HepG2 (cell line): ENCODE measurements at regions not wholly inside any gene's neighbourhood (a gene's known extent, or its start where the extent isn't known, plus 50 kb on each side); places are given as distances from the start of the nearest gene placed in this dataset.

ENCODE experiments used
- ATAC-seq: fragments of 200-7000 bp; cut with Tn5 transposase; 3 replicates; pipeline ENCODE4 v1.9.1; 2020; ENCODE audit warnings: mild to moderate bottlenecking, moderate library complexity
- BruUV-seq: library from RNA; stranded (reverse); fragments of 400-500 nt; replicated peaks from 2 replicates; lab custom pipeline; 2021; lab: Mats Ljungman, UMichigan
- CTCF ChIA-PET: fragments of 300-600 bp; formaldehyde crosslinking; extraction: SDS; loops from one replicate; lab custom pipeline; 2021; ENCODE audit warnings: low total read pairs, inconsistent platforms, low intra/inter-chr PET ratio; lab: Yijun Ruan, JAX
- POLR2A ChIA-PET: fragments of 350-600 bp; sonication (Branson Sonifier 250); formaldehyde crosslinking; loops from one replicate; lab custom pipeline; 2020; ENCODE audit warnings: antibody characterized with exemption, inconsistent platforms; lab: Yijun Ruan, JAX
- DNase-seq: peaks from one replicate; pipeline ENCODE4 v3.0.0-alpha.2; 2015; ENCODE audit warnings: low spot score
- FAIRE-seq: peaks from 3 replicates; lab custom pipeline; 2011; peaks lifted over from hg19 to GRCh38; lab: Jason Lieb, UNC
- H2AFZ ChIP-seq: one replicate; pipeline ENCODE4 v1.6.1; 2011; ENCODE audit warnings: low read length, inconsistent platforms
- H3K27ac ChIP-seq: fragments of 300-600 bp; 3 replicates; pipeline ENCODE4 v1.8.0; 2011; ENCODE audit warnings: mixed run types, mild to moderate bottlenecking, mixed read lengths, low read length, inconsistent platforms; ENCODE audit not compliant: insufficient read depth; ENCODE audit errors: extremely low read length
- H3K27me3 ChIP-seq, 2 experiments: fragments of 200-600 bp in 1 of 2; 2 replicates in 1 of 2; 3 replicates in 1 of 2; pipeline versions ENCODE4 v1.6.0 to v1.8.0; 2011; ENCODE audit warnings: low read length in 2 of 2, mild to moderate bottlenecking in 2 of 2, moderate library complexity in 2 of 2, inconsistent platforms in 1 of 2; ENCODE audit not compliant: insufficient read depth in 2 of 2, control insufficient read depth in 1 of 2
- H3K36me3 ChIP-seq, 2 experiments: fragments of 200-600 bp in 1 of 2; replicated peaks in 1 of 2; 2 replicates in 1 of 2; 3 replicates in 1 of 2; pipeline versions ENCODE4 v1.5.1 to v1.8.0; 2011; ENCODE audit warnings: low read length in 2 of 2, inconsistent platforms in 1 of 2; ENCODE audit not compliant: insufficient read depth in 2 of 2, control insufficient read depth in 1 of 2
- H3K4me1 ChIP-seq: 2 replicates; pipeline ENCODE4 v1.5.1; 2012; ENCODE audit warnings: low read length, inconsistent platforms; ENCODE audit not compliant: insufficient read depth
- H3K4me2 ChIP-seq: 2 replicates; pipeline ENCODE4 v1.6.0; 2011; ENCODE audit warnings: low read depth, low read length, inconsistent platforms
- H3K4me3 ChIP-seq, 3 experiments: fragments of 200-600 bp in 1 of 3; sonication (generic), shearing (Covaris generic) in 1 of 3; replicated peaks in 1 of 3; 2 replicates each; pipeline ENCODE4 v1.5.1; 2011 to 2016; ENCODE audit warnings: low read length in 3 of 3, inconsistent platforms in 2 of 3, low read depth in 2 of 3, mild to moderate bottlenecking in 2 of 3, control low read depth in 1 of 3, mixed read lengths in 1 of 3; ENCODE audit not compliant: insufficient read depth in 1 of 3
- H3K79me2 ChIP-seq: one replicate; pipeline ENCODE4 v1.6.1; 2011; ENCODE audit warnings: low read length, inconsistent platforms; ENCODE audit not compliant: insufficient read depth
- H3K9ac ChIP-seq: 2 replicates; pipeline ENCODE4 v1.6.0; 2011; ENCODE audit warnings: mild to moderate bottlenecking, low read depth, low read length, inconsistent platforms; ENCODE audit not compliant: insufficient read depth
- H3K9me3 ChIP-seq: 2 replicates; pipeline ENCODE4 v1.5.1; 2012; ENCODE audit warnings: mild to moderate bottlenecking, low read length
- H4K20me1 ChIP-seq: 2 replicates; pipeline ENCODE4 v1.6.0; 2011; ENCODE audit warnings: inconsistent platforms, mild to moderate bottlenecking, low read length, moderate library complexity; ENCODE audit not compliant: insufficient read depth
- ARNT ChIP-seq: fragments of 450-650 bp; IDR thresholded peaks from 2 replicates; pipeline ENCODE4 v1.6.1; 2017
- KLF11 ChIP-seq: IDR thresholded peaks from 2 replicates; pipeline ENCODE4 v1.6.1; 2016; ENCODE audit warnings: missing compliant biosample characterization
- RFXAP ChIP-seq: sonication (generic); formaldehyde crosslinking; IDR thresholded peaks from 2 replicates; pipeline ENCODE4 v1.4.0; 2020; ENCODE audit warnings: missing genetic modification reagents, borderline replicate concordance
- ZBTB1 ChIP-seq: sonication (generic); formaldehyde crosslinking; IDR thresholded peaks from 2 replicates; pipeline ENCODE4 v1.4.0; 2020; ENCODE audit warnings: missing genetic modification reagents, borderline replicate concordance
- ZBTB20 ChIP-seq: sonication (generic); formaldehyde crosslinking; IDR thresholded peaks from 2 replicates; pipeline ENCODE4 v1.8.1; 2023; ENCODE audit warnings: missing genetic modification reagents, low read depth, mild to moderate bottlenecking, borderline replicate concordance
- ZMYM3 ChIP-seq: sonication (generic); formaldehyde crosslinking; IDR thresholded peaks from 2 replicates; pipeline ENCODE4 v1.5.1; 2020; ENCODE audit warnings: mild to moderate bottlenecking, missing genetic modification reagents
- ZNF543 ChIP-seq: sonication (generic); formaldehyde crosslinking; IDR thresholded peaks from 2 replicates; pipeline ENCODE4 v1.4.0; 2020; ENCODE audit warnings: mild to moderate bottlenecking, missing genetic modification reagents
- ZNF749 ChIP-seq: sonication (generic); formaldehyde crosslinking; IDR thresholded peaks from 2 replicates; pipeline ENCODE4 v1.8.0; 2022; ENCODE audit warnings: mild to moderate bottlenecking, missing genetic modification reagents, moderate library complexity, borderline replicate concordance
- WGBS: methylation state at CpG from one replicate; pipeline ENCODE4 v1.1.6; 2017; ENCODE audit warnings: low lambda C conversion rate; 5-methylcytosine and 5-hydroxymethylcytosine counted together
- in situ Hi-C: cut with HindIII; loops from 2 replicates; pipeline ENCODE4 v1.10.0; 2017; ENCODE audit warnings: low pct_unique_long_range_greater_than_20kb; ENCODE audit not compliant: extremely low pct_ligation_motif_present
- intact Hi-C: fragments of 100-400 bp; cut with micrococcal nuclease; formaldehyde crosslinking; loops from one replicate; pipeline ENCODE4 v1.10.0; 2022; ENCODE audit not compliant: unreplicated experiment
- TF ChIP-seq, protein P1 (sequence below): sonication (generic); formaldehyde crosslinking; IDR thresholded peaks from 2 replicates; pipeline ENCODE4 v1.9.0; 2021; ENCODE audit warnings: mild to moderate bottlenecking, missing genetic modification reagents

DNA sequence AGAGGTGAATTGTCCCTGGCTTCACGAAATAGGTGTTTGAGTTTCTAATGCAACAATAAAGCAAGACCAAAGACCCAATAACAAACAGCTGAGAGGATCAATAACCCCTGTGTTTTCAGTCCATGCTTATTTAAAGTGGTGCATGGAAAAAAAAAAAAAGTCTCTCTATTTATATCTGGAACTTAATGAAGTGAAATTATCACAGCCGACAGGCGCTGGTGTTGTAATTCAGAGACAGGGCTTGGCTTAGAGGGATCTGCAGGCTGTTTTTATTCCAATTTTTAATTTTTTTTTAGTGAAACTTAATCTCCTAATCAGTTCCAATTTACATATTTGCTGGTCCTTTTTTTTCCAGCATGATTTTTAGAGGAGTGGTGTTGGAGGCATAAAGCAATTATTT, 858.2 kb upstream of the SOX9 start:
- Histone ChIP-seq H3K27ac (no peak overlapping the region), H4K20me1 (no peaks in the 10 kb centered on the region), H3K36me3 (no peaks in the 10 kb centered on the region), H3K9ac (no peak overlapping the region), H3K79me2 (no peaks in the 10 kb centered on the region), H3K9me3 (peaks cover 55% of the 10 kb centered on the region), H3K27me3 (no peaks in the 10 kb centered on the region), H2AFZ (no peak overlapping the region), H3K4me3 (no peak overlapping the region), H3K4me2 (no peak overlapping the region), H3K4me1 (no peaks in the 10 kb centered on the region)
- DNase-seq: no peak
- BruUV-seq: no TSS peak
- in situ Hi-C loops: no loop called here
- no peak for FAIRE-seq
- WGBS: 25% methylated on average over 3 of the region's 3 CpGs
- intact Hi-C loops: no loop called here
- POLR2A ChIA-PET: no interaction called here
- ATAC-seq: no peak
- CTCF ChIA-PET: no interaction called here
- TF ChIP-seq ZBTB1 (no peak), ARNT (no peak), KLF11 (CRISPR knock-in tag) (no peak), ZMYM3 (no peak), ZNF749 (CRISPR knock-in tag) (no peak), ZNF543 (CRISPR knock-in tag) (no peak), RFXAP (CRISPR knock-in tag) (no peak), ZBTB20 (CRISPR knock-in tag) (no peak)
- TF ChIP-seq, protein P1, sequence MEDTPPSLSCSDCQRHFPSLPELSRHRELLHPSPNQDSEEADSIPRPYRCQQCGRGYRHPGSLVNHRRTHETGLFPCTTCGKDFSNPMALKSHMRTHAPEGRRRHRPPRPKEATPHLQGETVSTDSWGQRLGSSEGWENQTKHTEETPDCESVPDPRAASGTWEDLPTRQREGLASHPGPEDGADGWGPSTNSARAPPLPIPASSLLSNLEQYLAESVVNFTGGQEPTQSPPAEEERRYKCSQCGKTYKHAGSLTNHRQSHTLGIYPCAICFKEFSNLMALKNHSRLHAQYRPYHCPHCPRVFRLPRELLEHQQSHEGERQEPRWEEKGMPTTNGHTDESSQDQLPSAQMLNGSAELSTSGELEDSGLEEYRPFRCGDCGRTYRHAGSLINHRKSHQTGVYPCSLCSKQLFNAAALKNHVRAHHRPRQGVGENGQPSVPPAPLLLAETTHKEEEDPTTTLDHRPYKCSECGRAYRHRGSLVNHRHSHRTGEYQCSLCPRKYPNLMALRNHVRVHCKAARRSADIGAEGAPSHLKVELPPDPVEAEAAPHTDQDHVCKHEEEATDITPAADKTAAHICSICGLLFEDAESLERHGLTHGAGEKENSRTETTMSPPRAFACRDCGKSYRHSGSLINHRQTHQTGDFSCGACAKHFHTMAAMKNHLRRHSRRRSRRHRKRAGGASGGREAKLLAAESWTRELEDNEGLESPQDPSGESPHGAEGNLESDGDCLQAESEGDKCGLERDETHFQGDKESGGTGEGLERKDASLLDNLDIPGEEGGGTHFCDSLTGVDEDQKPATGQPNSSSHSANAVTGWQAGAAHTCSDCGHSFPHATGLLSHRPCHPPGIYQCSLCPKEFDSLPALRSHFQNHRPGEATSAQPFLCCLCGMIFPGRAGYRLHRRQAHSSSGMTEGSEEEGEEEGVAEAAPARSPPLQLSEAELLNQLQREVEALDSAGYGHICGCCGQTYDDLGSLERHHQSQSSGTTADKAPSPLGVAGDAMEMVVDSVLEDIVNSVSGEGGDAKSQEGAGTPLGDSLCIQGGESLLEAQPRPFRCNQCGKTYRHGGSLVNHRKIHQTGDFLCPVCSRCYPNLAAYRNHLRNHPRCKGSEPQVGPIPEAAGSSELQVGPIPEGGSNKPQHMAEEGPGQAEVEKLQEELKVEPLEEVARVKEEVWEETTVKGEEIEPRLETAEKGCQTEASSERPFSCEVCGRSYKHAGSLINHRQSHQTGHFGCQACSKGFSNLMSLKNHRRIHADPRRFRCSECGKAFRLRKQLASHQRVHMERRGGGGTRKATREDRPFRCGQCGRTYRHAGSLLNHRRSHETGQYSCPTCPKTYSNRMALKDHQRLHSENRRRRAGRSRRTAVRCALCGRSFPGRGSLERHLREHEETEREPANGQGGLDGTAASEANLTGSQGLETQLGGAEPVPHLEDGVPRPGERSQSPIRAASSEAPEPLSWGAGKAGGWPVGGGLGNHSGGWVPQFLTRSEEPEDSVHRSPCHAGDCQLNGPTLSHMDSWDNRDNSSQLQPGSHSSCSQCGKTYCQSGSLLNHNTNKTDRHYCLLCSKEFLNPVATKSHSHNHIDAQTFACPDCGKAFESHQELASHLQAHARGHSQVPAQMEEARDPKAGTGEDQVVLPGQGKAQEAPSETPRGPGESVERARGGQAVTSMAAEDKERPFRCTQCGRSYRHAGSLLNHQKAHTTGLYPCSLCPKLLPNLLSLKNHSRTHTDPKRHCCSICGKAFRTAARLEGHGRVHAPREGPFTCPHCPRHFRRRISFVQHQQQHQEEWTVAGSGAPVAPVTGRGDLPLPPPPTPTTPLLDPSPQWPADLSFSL (CRISPR knock-in tag): no peak
